GM12878 (cell line): ENCODE measurements at regions not wholly inside any gene's neighbourhood (a gene's known extent, or its start where the extent isn't known, plus 50 kb on each side); places are given as distances from the start of the nearest gene placed in this dataset.

Experiments used
- ATAC-seq: fragments of 200-7000 bp; cut with Tn5 transposase; 3 replicates; pipeline ENCODE4 v1.9.1; 2020; ENCODE audit warnings: mild to moderate bottlenecking, moderate library complexity
- BruUV-seq: library from RNA; stranded (reverse); fragments of 400-500 nt; replicated peaks from 2 replicates; lab custom pipeline; 2021; lab: Mats Ljungman, UMichigan
- CTCF ChIA-PET: fragments of 300-600 bp; sonication (Branson Sonifier 250); formaldehyde crosslinking; extraction: SDS; loops from one replicate; lab custom pipeline; 2021; ENCODE audit warnings: inconsistent platforms; lab: Yijun Ruan, JAX
- POLR2A ChIA-PET: fragments of 350-600 bp; formaldehyde crosslinking; extraction: SDS; loops from one replicate; lab custom pipeline; 2021; ENCODE audit warnings: inconsistent platforms; lab: Charles Lee
- RAD21 ChIA-PET: fragments of 300-600 bp; sonication (Branson Sonifier 250); formaldehyde crosslinking; loops from one replicate; lab custom pipeline; 2023; ENCODE audit warnings: antibody characterized with exemption; ENCODE audit not compliant: unreplicated experiment; lab: Charles Lee
- SMC1A ChIA-PET: fragments of 300-600 bp; sonication (Branson Sonifier 250); formaldehyde crosslinking; loops from one replicate; lab custom pipeline; 2023; ENCODE audit not compliant: unreplicated experiment, uncharacterized antibody; lab: Charles Lee
- DNase-seq: peaks from one replicate; pipeline ENCODE4 v3.0.0-alpha.2; 2011; ENCODE audit warnings: low read depth, low spot score
- FAIRE-seq: peaks from 3 replicates; lab custom pipeline; 2011; peaks lifted over from hg19 to GRCh38; lab: Jason Lieb, UNC
- H2AFZ ChIP-seq: 2 replicates; pipeline ENCODE4 v1.6.0; 2011; ENCODE audit warnings: low read depth, low read length, control low read depth; ENCODE audit not compliant: control insufficient read depth
- H3K27ac ChIP-seq: 2 replicates; pipeline ENCODE4 v1.5.1; 2011; ENCODE audit warnings: control low read depth; ENCODE audit not compliant: control insufficient read depth, insufficient read depth
- H3K27me3 ChIP-seq, 2 experiments: replicated peaks in 1 of 2; 2 replicates each; pipeline versions ENCODE4 v1.6.0 to v1.6.1; 2011; ENCODE audit warnings: low read length in 1 of 2; ENCODE audit not compliant: control insufficient read depth in 2 of 2, insufficient read depth in 2 of 2
- H3K36me3 ChIP-seq, 2 experiments: 2 replicates each; pipeline ENCODE4 v1.5.1; 2011; ENCODE audit warnings: low read length in 1 of 2; ENCODE audit not compliant: control insufficient read depth in 2 of 2, insufficient read depth in 2 of 2
- H3K4me1 ChIP-seq: 2 replicates; pipeline ENCODE4 v1.6.1; 2011; ENCODE audit warnings: mild to moderate bottlenecking, low read length, moderate library complexity, mixed read lengths; ENCODE audit not compliant: control insufficient read depth, insufficient read depth
- H3K4me2 ChIP-seq: 2 replicates; pipeline ENCODE4 v1.6.0; 2011; ENCODE audit warnings: control low read depth; ENCODE audit not compliant: control insufficient read depth, insufficient read depth
- H3K4me3 ChIP-seq: fragments of 200-600 bp; sonication (generic); 2 replicates; pipeline ENCODE4 v1.5.1; 2016
- H3K79me2 ChIP-seq: 2 replicates; pipeline ENCODE4 v1.6.0; 2011; ENCODE audit warnings: low read length; ENCODE audit not compliant: control insufficient read depth, insufficient read depth
- H3K9ac ChIP-seq: 2 replicates; pipeline ENCODE4 v1.8.0; 2011; ENCODE audit warnings: low read length, control low read depth, mixed read lengths; ENCODE audit not compliant: control insufficient read depth, insufficient read depth
- H3K9me3 ChIP-seq: replicated peaks from 3 replicates; pipeline ENCODE4 v1.5.1; 2011; ENCODE audit warnings: mild to moderate bottlenecking, low read length; ENCODE audit not compliant: control insufficient read depth, insufficient read depth
- H4K20me1 ChIP-seq: 2 replicates; pipeline ENCODE4 v1.6.0; 2011; ENCODE audit not compliant: control insufficient read depth, insufficient read depth
- ASH2L ChIP-seq: fragments of 300-600, 200-600 bp; sonication (generic); IDR thresholded peaks from 2 replicates; pipeline ENCODE4 v1.6.1; 2017; ENCODE audit warnings: low read depth, mild to moderate bottlenecking, borderline replicate concordance
- BCL11A ChIP-seq: IDR thresholded peaks from 2 replicates; pipeline ENCODE4 v1.6.1; 2011; ENCODE audit warnings: low read depth, low read length
- EGR1 ChIP-seq, 2 experiments: IDR thresholded peaks; 1 replicate in 1 of 2; 2 replicates in 1 of 2; pipeline ENCODE4 v1.6.1; 2011 to 2012; ENCODE audit warnings: low read depth in 2 of 2, low read length in 2 of 2, borderline replicate concordance in 1 of 2, mild to moderate bottlenecking in 1 of 2, moderate library complexity in 1 of 2
- FOS ChIP-seq: IDR thresholded peaks from 3 replicates; pipeline ENCODE4 v1.6.1; 2011; ENCODE audit warnings: borderline replicate concordance; ENCODE audit not compliant: insufficient read length; ENCODE audit errors: extremely low read depth
- GABPA ChIP-seq: IDR thresholded peaks from 2 replicates; pipeline ENCODE4 v1.6.1; 2014; ENCODE audit warnings: antibody characterized with exemption, low read depth, mild to moderate bottlenecking, inconsistent platforms
- JUNB ChIP-seq: IDR thresholded peaks from 2 replicates; pipeline ENCODE4 v1.6.1; 2016; ENCODE audit warnings: antibody characterized with exemption, mild to moderate bottlenecking
- PAX8 ChIP-seq: fragments of 450-650 bp; IDR thresholded peaks from 2 replicates; pipeline ENCODE4 v1.6.1; 2017; ENCODE audit warnings: mild to moderate bottlenecking, moderate library complexity
- RB1 ChIP-seq: fragments of 450-650 bp; formaldehyde crosslinking; IDR thresholded peaks from 2 replicates; pipeline ENCODE4 v1.6.1; 2017; ENCODE audit warnings: mild to moderate bottlenecking, borderline replicate concordance
- RUNX3 ChIP-seq: IDR thresholded peaks from 2 replicates; pipeline ENCODE4 v1.6.1; 2012; ENCODE audit warnings: low read length, inconsistent platforms
- STAT1 ChIP-seq: fragments of 450-650 bp; conservative IDR thresholded peaks from 2 replicates; pipeline ENCODE4 v1.6.1; 2014; ENCODE audit warnings: antibody characterized with exemption, mild to moderate bottlenecking
- SUPT20H ChIP-seq: IDR thresholded peaks from 2 replicates; pipeline ENCODE4 v1.6.1; 2011; ENCODE audit warnings: low read depth, mild to moderate bottlenecking, low read length, moderate library complexity, borderline replicate concordance; ENCODE audit not compliant: control insufficient read depth
- TCF12 ChIP-seq: IDR thresholded peaks from 2 replicates; pipeline ENCODE4 v1.6.1; 2011; ENCODE audit warnings: low read depth, mild to moderate bottlenecking, low read length
- ZNF622 ChIP-seq: fragments of 450-650 bp; IDR thresholded peaks from 2 replicates; pipeline ENCODE4 v1.6.1; 2017; ENCODE audit warnings: mild to moderate bottlenecking, inconsistent platforms
- ZSCAN29 ChIP-seq: fragments of 450-650 bp; IDR thresholded peaks from 2 replicates; pipeline ENCODE4 v1.6.1; 2017; ENCODE audit warnings: mild to moderate bottlenecking, moderate library complexity
- WGBS: methylation state at CpG from one replicate; pipeline ENCODE4 v1.1.6; 2016; ENCODE audit warnings: low lambda C conversion rate; ENCODE audit not compliant: insufficient replicate concordance, insufficient coverage; ENCODE audit errors: missing lambda C conversion rate; 5-methylcytosine and 5-hydroxymethylcytosine counted together
- in situ Hi-C: fragments of 300-500 bp; cut with MboI; formaldehyde crosslinking; loops from 9 replicates; pipeline ENCODE4 v1.14.3; 2018; ENCODE audit warnings: mixed read lengths
- intact Hi-C: fragments of 100-400 bp; cut with micrococcal nuclease; formaldehyde crosslinking; loops from one replicate; pipeline ENCODE4 v1.14.2; 2022; ENCODE audit not compliant: unreplicated experiment
- TF ChIP-seq, protein P1 (sequence below): fragments of 450-650 bp; IDR thresholded peaks from 2 replicates; pipeline ENCODE4 v1.6.1; 2016; ENCODE audit warnings: mild to moderate bottlenecking
- TF ChIP-seq, protein P2 (sequence below): fragments of 150-350 bp; IDR thresholded peaks from 2 replicates; pipeline ENCODE4 v1.6.1; 2014; ENCODE audit warnings: mild to moderate bottlenecking, low read depth, low read length
- TF ChIP-seq, protein P3 (sequence below): IDR thresholded peaks from 2 replicates; pipeline ENCODE4 v1.6.1; 2012; ENCODE audit warnings: low read length, inconsistent platforms

DNA sequence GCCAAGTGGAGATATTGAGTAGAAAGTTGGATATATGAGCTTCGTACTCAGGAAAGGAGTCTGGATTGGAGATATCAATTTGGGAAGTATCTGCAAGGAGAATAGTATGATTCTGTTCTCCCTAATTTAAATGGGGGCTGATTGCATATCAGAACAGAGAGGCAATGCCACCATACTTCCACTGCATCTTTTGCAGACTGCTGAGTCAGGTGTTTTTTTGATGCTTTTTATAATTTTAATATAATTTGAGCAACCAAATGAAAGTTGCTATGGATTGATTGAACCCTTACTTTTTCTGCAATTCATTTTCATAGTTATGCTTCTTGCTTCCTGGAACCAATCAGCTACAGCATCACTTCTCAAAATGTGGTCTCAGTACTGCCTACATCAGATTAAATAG is 590.3 kb downstream of the USP25 start:
- no peak for ATAC-seq
- SMC1A ChIA-PET = interaction anchor here (1.2 kb wide), 1 partner anchor 34 kb away, joined by 3 read pairs; no protein-coding TSS in a partner anchor

More for the DNA sequence above, 590.3 kb downstream of the USP25 start:
- Histone ChIP-seq H3K79me2 (no peaks in the 10 kb centered on the region), H2AFZ (no peak overlapping the region), H3K36me3 (no peaks in the 10 kb centered on the region), H3K27ac (no peak overlapping the region), H3K4me1 (no peaks in the 10 kb centered on the region), H3K9me3 (no peaks in the 10 kb centered on the region), H3K4me2 (no peak overlapping the region), H3K4me3 (no peak overlapping the region), H4K20me1 (no peaks in the 10 kb centered on the region), H3K27me3 (no peaks in the 10 kb centered on the region), H3K9ac (no peak overlapping the region)
- FAIRE-seq (no peak), DNase-seq (no peak)
- CTCF ChIA-PET = no interaction called here
- TF ChIP-seq GABPA (no peak), RB1 (no peak), TCF12 (no peak), PAX8 (no peak), ASH2L (no peak), BCL11A (no peak), STAT1 (no peak), RUNX3 (no peak), SUPT20H (no peak), JUNB (no peak), FOS (no peak), EGR1 (IDR thresholded peaks at IDR 0.05; ENCODE audit: borderline replicate concordance in 1 of 2, low read depth in 2 of 2, low read length in 2 of 2) (no peak), ZNF622 (no peak), ZSCAN29 (no peak)
- TF ChIP-seq, protein P1, sequence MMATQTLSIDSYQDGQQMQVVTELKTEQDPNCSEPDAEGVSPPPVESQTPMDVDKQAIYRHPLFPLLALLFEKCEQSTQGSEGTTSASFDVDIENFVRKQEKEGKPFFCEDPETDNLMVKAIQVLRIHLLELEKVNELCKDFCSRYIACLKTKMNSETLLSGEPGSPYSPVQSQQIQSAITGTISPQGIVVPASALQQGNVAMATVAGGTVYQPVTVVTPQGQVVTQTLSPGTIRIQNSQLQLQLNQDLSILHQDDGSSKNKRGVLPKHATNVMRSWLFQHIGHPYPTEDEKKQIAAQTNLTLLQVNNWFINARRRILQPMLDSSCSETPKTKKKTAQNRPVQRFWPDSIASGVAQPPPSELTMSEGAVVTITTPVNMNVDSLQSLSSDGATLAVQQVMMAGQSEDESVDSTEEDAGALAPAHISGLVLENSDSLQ = no peak
- TF ChIP-seq, protein P2, sequence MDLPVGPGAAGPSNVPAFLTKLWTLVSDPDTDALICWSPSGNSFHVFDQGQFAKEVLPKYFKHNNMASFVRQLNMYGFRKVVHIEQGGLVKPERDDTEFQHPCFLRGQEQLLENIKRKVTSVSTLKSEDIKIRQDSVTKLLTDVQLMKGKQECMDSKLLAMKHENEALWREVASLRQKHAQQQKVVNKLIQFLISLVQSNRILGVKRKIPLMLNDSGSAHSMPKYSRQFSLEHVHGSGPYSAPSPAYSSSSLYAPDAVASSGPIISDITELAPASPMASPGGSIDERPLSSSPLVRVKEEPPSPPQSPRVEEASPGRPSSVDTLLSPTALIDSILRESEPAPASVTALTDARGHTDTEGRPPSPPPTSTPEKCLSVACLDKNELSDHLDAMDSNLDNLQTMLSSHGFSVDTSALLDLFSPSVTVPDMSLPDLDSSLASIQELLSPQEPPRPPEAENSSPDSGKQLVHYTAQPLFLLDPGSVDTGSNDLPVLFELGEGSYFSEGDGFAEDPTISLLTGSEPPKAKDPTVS = no peak
- TF ChIP-seq, protein P3, sequence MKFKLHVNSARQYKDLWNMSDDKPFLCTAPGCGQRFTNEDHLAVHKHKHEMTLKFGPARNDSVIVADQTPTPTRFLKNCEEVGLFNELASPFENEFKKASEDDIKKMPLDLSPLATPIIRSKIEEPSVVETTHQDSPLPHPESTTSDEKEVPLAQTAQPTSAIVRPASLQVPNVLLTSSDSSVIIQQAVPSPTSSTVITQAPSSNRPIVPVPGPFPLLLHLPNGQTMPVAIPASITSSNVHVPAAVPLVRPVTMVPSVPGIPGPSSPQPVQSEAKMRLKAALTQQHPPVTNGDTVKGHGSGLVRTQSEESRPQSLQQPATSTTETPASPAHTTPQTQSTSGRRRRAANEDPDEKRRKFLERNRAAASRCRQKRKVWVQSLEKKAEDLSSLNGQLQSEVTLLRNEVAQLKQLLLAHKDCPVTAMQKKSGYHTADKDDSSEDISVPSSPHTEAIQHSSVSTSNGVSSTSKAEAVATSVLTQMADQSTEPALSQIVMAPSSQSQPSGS = no peak
- WGBS = 10% methylated on average over 1 of the region's 1 CpG
- intact Hi-C loops = no loop called here
- POLR2A ChIA-PET = no interaction called here
- no TSS peak for BruUV-seq
- in situ Hi-C loops = no loop called here
- RAD21 ChIA-PET = no interaction called here
